ENCODE measurements at regions not wholly inside any gene's neighbourhood (a gene's known extent, or its start where the extent isn't known, plus 50 kb on each side); places are given as distances from the start of the nearest gene placed in this dataset.
A peak's percentile ranks its signal among the peaks of the same experiment; 100 is the strongest.
"Not testable (repeated sequence)": the region's sequence is repeated elsewhere in the genome, so short reads cannot be mapped to it uniquely, and the experiment has no call there.

GRCh38 chr21:5975719-5976118 lies 4545.7 kb upstream of the TPTE start:
- H3K27me3 Mint-ChIP-seq (ENCODE audit: insufficient read depth, low read depth, poor library complexity); H3K4me3 ChIP-seq; ATAC-seq; H3K4me1 ChIP-seq (ENCODE audit: insufficient read depth); H3K27me3 ChIP-seq (ENCODE audit: insufficient read depth); H3K4me1 Mint-ChIP-seq; H2AFZ ChIP-seq; H3K27ac ChIP-seq (ENCODE audit: low read depth); H3F3A ChIP-seq (replicated peaks; ENCODE audit: low read depth); H3K9me3 Mint-ChIP-seq; H3K4me3 Mint-ChIP-seq; DNase-seq (ENCODE audit: low spot score); H3K79me2 ChIP-seq (replicated peaks; ENCODE audit: insufficient read depth); H3K27ac Mint-ChIP-seq; H3K4me2 ChIP-seq; H3K36me3 ChIP-seq (ENCODE audit: insufficient read depth); H4K20me1 ChIP-seq (replicated peaks; ENCODE audit: insufficient read depth); H3K9me2 ChIP-seq (ENCODE audit: insufficient read depth); H3K36me3 Mint-ChIP-seq (ENCODE audit: low read depth): not testable (repeated sequence)

GRCh38 chr21:5997586-5997985 lies 4523.8 kb upstream of the TPTE start:
- H3K4me3 ChIP-seq; H3K4me2 ChIP-seq; H3F3A ChIP-seq (replicated peaks; ENCODE audit: low read depth); H3K4me3 Mint-ChIP-seq; H3K27ac ChIP-seq (ENCODE audit: low read depth); H3K27ac Mint-ChIP-seq; H3K36me3 ChIP-seq (ENCODE audit: insufficient read depth); DNase-seq (ENCODE audit: low spot score); ATAC-seq; H3K27me3 ChIP-seq (ENCODE audit: insufficient read depth); H3K4me1 Mint-ChIP-seq; H3K9me3 Mint-ChIP-seq; H3K27me3 Mint-ChIP-seq (ENCODE audit: insufficient read depth, low read depth, poor library complexity); H3K36me3 Mint-ChIP-seq (ENCODE audit: low read depth); H3K9me2 ChIP-seq (ENCODE audit: insufficient read depth); H4K20me1 ChIP-seq (replicated peaks; ENCODE audit: insufficient read depth); H3K79me2 ChIP-seq (replicated peaks; ENCODE audit: insufficient read depth); H3K4me1 ChIP-seq (ENCODE audit: insufficient read depth); H2AFZ ChIP-seq: not testable (repeated sequence)

- not testable (repeated sequence) for H3F3A ChIP-seq (replicated peaks; ENCODE audit: low read depth); H3K9me2 ChIP-seq (ENCODE audit: insufficient read depth); H3K4me2 ChIP-seq; H3K79me2 ChIP-seq (replicated peaks; ENCODE audit: insufficient read depth); H3K4me3 Mint-ChIP-seq; H3K36me3 Mint-ChIP-seq (ENCODE audit: low read depth); H3K36me3 ChIP-seq (ENCODE audit: insufficient read depth); H3K27ac ChIP-seq (ENCODE audit: low read depth); H2AFZ ChIP-seq; ATAC-seq; H3K4me3 ChIP-seq; H3K9me3 Mint-ChIP-seq; H4K20me1 ChIP-seq (replicated peaks; ENCODE audit: insufficient read depth); H3K27ac Mint-ChIP-seq; DNase-seq (ENCODE audit: low spot score); H3K4me1 Mint-ChIP-seq; H3K27me3 ChIP-seq (ENCODE audit: insufficient read depth); H3K4me1 ChIP-seq (ENCODE audit: insufficient read depth); H3K27me3 Mint-ChIP-seq (ENCODE audit: insufficient read depth, low read depth, poor library complexity)
Measured at GRCh38 chr21:6015422-6016057, 4505.8 kb upstream of the TPTE start.

DNA sequence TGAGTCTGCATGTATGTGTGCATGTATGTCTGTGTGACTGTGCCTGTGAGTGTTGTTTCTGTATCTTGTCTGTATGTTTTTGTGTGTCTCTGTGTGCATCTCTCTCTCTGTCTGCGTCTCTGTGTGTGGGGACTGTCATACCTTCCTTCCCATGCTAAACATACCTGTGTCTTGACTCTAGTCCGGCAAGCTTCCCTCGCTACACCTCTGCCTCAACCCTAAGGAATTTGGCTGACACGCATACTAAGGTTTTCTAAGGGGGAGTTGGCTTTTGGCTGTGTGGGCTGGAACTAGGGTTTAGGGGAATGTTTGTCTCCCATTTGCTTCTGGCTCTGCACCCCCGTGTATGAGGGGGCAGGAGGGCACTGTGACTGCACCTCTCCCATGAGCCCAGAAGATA lies 4500.9 kb upstream of the TPTE start:
- H3K4me3 ChIP-seq; H3K4me2 ChIP-seq; H2AFZ ChIP-seq; H3K4me1 ChIP-seq (ENCODE audit: insufficient read depth); H3K4me3 Mint-ChIP-seq; H3K27me3 Mint-ChIP-seq (ENCODE audit: insufficient read depth, low read depth, poor library complexity); H3K36me3 ChIP-seq (ENCODE audit: insufficient read depth); H3K9me3 Mint-ChIP-seq; H3K27me3 ChIP-seq (ENCODE audit: insufficient read depth); H3K79me2 ChIP-seq (replicated peaks; ENCODE audit: insufficient read depth); H3K27ac ChIP-seq (ENCODE audit: low read depth); H3K9me2 ChIP-seq (ENCODE audit: insufficient read depth); DNase-seq (ENCODE audit: low spot score); H4K20me1 ChIP-seq (replicated peaks; ENCODE audit: insufficient read depth); H3F3A ChIP-seq (replicated peaks; ENCODE audit: low read depth); H3K4me1 Mint-ChIP-seq; H3K36me3 Mint-ChIP-seq (ENCODE audit: low read depth); H3K27ac Mint-ChIP-seq: not testable (repeated sequence)
- peak; percentile 64 for ATAC-seq

- not testable (repeated sequence) for H3K36me3 Mint-ChIP-seq (ENCODE audit: low read depth); H3K4me1 ChIP-seq (ENCODE audit: insufficient read depth); H3K27ac Mint-ChIP-seq; H3K9me2 ChIP-seq (ENCODE audit: insufficient read depth); H2AFZ ChIP-seq; H3K9me3 Mint-ChIP-seq; H3K36me3 ChIP-seq (ENCODE audit: insufficient read depth); H3K27me3 Mint-ChIP-seq (ENCODE audit: insufficient read depth, low read depth, poor library complexity); H3K4me3 ChIP-seq; H3K27me3 ChIP-seq (ENCODE audit: insufficient read depth); H3K27ac ChIP-seq (ENCODE audit: low read depth); H3K4me1 Mint-ChIP-seq; H3K79me2 ChIP-seq (replicated peaks; ENCODE audit: insufficient read depth); H3K4me2 ChIP-seq; ATAC-seq; H3F3A ChIP-seq (replicated peaks; ENCODE audit: low read depth); DNase-seq (ENCODE audit: low spot score); H4K20me1 ChIP-seq (replicated peaks; ENCODE audit: insufficient read depth); H3K4me3 Mint-ChIP-seq
Measured at GRCh38 chr21:6020953-6021716, 4500.2 kb upstream of the TPTE start.

DNA sequence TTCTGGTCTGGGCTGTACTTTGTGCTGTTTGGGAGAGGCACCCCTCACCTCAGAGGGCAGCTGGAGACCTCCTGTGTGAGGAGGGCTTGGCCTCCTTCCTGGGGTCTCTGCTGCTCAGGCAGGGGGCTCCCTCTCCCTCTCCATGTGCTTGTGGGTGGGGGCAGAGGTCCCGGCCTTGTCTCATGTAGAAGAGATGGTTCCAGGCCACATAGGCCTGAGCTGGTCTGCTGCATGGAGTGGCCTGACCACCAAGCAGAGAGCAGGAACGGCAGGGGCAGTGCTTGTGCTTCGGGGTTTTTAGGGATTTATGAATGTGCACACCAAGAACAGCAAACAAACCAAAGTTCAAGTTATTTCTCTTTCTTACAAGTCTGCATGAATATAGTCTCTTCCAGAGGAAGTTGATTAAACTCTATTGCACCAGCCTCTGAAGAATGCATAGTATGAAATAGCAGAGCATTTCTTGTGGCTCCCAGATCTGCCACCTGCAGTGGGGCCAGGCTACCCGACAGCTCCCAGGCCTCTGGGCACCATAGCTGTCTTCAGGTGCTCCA lies 4499.6 kb upstream of the TPTE start:
- not testable (repeated sequence) for H3K4me2 ChIP-seq; H3K9me2 ChIP-seq (ENCODE audit: insufficient read depth); H3K27ac ChIP-seq (ENCODE audit: low read depth); H3K4me1 ChIP-seq (ENCODE audit: insufficient read depth); H3K79me2 ChIP-seq (replicated peaks; ENCODE audit: insufficient read depth); H3K36me3 ChIP-seq (ENCODE audit: insufficient read depth); H3K4me1 Mint-ChIP-seq; H3F3A ChIP-seq (replicated peaks; ENCODE audit: low read depth); H3K4me3 Mint-ChIP-seq; H3K27ac Mint-ChIP-seq; H3K9me3 Mint-ChIP-seq; ATAC-seq; DNase-seq (ENCODE audit: low spot score); H3K4me3 ChIP-seq; H4K20me1 ChIP-seq (replicated peaks; ENCODE audit: insufficient read depth); H3K27me3 ChIP-seq (ENCODE audit: insufficient read depth); H2AFZ ChIP-seq; H3K27me3 Mint-ChIP-seq (ENCODE audit: insufficient read depth, low read depth, poor library complexity); H3K36me3 Mint-ChIP-seq (ENCODE audit: low read depth)
